MM.1S (cell line): ENCODE measurements at regions not wholly inside any gene's neighbourhood (a gene's known extent, or its start where the extent isn't known, plus 50 kb on each side); places are given as distances from the start of the nearest gene placed in this dataset.

Experiments
- DNase-seq: peaks from one replicate; pipeline ENCODE4 v3.0.0-alpha.2; 2015
- H2AFZ ChIP-seq: fragments of 300-600 bp; sonication (generic); 2 replicates; pipeline ENCODE4 v1.6.0; 2016; ENCODE audit warnings: antibody characterized with exemption, low read length
- H3F3A ChIP-seq: fragments of 300-600 bp; sonication (generic); 2 replicates; pipeline ENCODE4 v1.6.1; 2016; ENCODE audit warnings: mild to moderate bottlenecking, antibody characterized with exemption, low read length, moderate library complexity, mixed read lengths; ENCODE audit not compliant: insufficient read depth
- H3K27ac ChIP-seq: fragments of 300-600 bp; sonication (generic); 2 replicates; pipeline ENCODE4 v1.5.1; 2016; ENCODE audit warnings: mild to moderate bottlenecking, low read length
- H3K27me3 ChIP-seq: fragments of 300-600 bp; sonication (generic); replicated peaks from 2 replicates; pipeline ENCODE4 v1.6.0; 2016; ENCODE audit warnings: low read length; ENCODE audit not compliant: insufficient read depth
- H3K36me3 ChIP-seq: fragments of 300-600 bp; sonication (generic); replicated peaks from 2 replicates; pipeline ENCODE4 v1.6.1; 2016; ENCODE audit warnings: mild to moderate bottlenecking, low read length, mixed read lengths; ENCODE audit not compliant: insufficient read depth
- H3K4me1 ChIP-seq: fragments of 300-600 bp; sonication (generic); 2 replicates; pipeline ENCODE4 v1.6.1; 2016; ENCODE audit warnings: low read length, mixed read lengths
- H3K4me2 ChIP-seq: fragments of 300-600 bp; sonication (generic); 2 replicates; pipeline ENCODE4 v1.6.0; 2016; ENCODE audit warnings: low read depth, low read length
- H3K4me3 ChIP-seq: fragments of 300-600 bp; sonication (generic); 2 replicates; pipeline ENCODE4 v1.5.1; 2016; ENCODE audit warnings: low read length, mixed read lengths
- H3K79me2 ChIP-seq: fragments of 300-600 bp; sonication (generic); 2 replicates; pipeline ENCODE4 v1.6.1; 2016; ENCODE audit warnings: mixed run types, low read length, mixed read lengths
- H3K9ac ChIP-seq: fragments of 300-600 bp; sonication (generic); 2 replicates; pipeline ENCODE4 v1.6.1; 2016; ENCODE audit warnings: low read length, mixed read lengths
- H3K9me2 ChIP-seq: fragments of 300-600 bp; sonication (generic); replicated peaks from 2 replicates; pipeline ENCODE4 v1.6.1; 2016; ENCODE audit warnings: mild to moderate bottlenecking, low read length, mixed read lengths; ENCODE audit not compliant: insufficient read depth
- H3K9me3 ChIP-seq: fragments of 300-600 bp; sonication (generic); replicated peaks from 2 replicates; pipeline ENCODE4 v1.6.1; 2016; ENCODE audit warnings: mild to moderate bottlenecking, low read length, mixed read lengths; ENCODE audit not compliant: insufficient read depth
- H4K20me1 ChIP-seq: fragments of 300-600 bp; sonication (generic); 2 replicates; pipeline ENCODE4 v1.6.1; 2016; ENCODE audit warnings: mild to moderate bottlenecking, low read length, moderate library complexity, mixed read lengths; ENCODE audit not compliant: insufficient read depth
- EZH2 ChIP-seq: fragments of 300-600 bp; sonication (generic); optimal IDR thresholded peaks from 2 replicates; pipeline ENCODE3; 2017; ENCODE audit warnings: low read depth, mild to moderate bottlenecking, antibody characterized with exemption, low read length, mixed read lengths
- EZH2phosphoT487 ChIP-seq: fragments of 300-600 bp; sonication (generic); IDR thresholded peaks from 2 replicates; pipeline ENCODE4 v1.6.1; 2018; ENCODE audit warnings: antibody characterized with exemption, low read length
- TF ChIP-seq, protein P1 (sequence below): fragments of 300-600 bp; sonication (generic); IDR thresholded peaks from 2 replicates; pipeline ENCODE4 v1.5.1; 2016; ENCODE audit warnings: antibody characterized with exemption, low read length, mixed read lengths

DNA sequence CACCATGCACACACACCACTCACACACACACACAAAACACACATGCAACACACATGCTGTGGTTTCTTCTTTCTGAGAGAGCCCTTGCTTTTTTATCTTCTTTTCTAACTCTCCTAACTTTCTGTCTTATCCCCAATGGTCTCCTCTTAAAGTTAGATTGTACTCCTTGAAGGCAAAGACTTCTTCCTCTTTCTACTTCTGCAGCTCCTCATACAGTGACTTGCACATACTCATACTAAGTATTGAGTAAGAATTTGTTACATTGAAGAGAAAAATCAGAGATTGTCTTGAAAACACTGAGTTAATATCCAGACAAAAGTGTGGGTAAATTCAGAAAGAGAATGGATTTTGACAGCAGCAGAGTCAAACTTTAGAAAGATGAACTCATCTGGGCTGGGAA, 64.4 kb downstream of the GTPBP8 start:
- Histone ChIP-seq H3K27ac (no peak overlapping the region), H4K20me1 (no peaks in the 10 kb centered on the region), H3F3A (no peaks in the 10 kb centered on the region), H3K4me1 (peaks cover 5% of the 10 kb centered on the region; the same call in 1 of the 2 replicates), H3K27me3 (no peaks in the 10 kb centered on the region), H3K79me2 (no peaks in the 10 kb centered on the region), H3K9ac (no peak overlapping the region), H3K9me3 (no peaks in the 10 kb centered on the region), H2AFZ (no peak overlapping the region), H3K4me3 (no peak overlapping the region), H3K36me3 (no peaks in the 10 kb centered on the region), H3K9me2 (no peaks in the 10 kb centered on the region), H3K4me2 (no peak overlapping the region)
- TF ChIP-seq EZH2 (no peak), EZH2phosphoT487 (no peak)
- TF ChIP-seq, protein P1, sequence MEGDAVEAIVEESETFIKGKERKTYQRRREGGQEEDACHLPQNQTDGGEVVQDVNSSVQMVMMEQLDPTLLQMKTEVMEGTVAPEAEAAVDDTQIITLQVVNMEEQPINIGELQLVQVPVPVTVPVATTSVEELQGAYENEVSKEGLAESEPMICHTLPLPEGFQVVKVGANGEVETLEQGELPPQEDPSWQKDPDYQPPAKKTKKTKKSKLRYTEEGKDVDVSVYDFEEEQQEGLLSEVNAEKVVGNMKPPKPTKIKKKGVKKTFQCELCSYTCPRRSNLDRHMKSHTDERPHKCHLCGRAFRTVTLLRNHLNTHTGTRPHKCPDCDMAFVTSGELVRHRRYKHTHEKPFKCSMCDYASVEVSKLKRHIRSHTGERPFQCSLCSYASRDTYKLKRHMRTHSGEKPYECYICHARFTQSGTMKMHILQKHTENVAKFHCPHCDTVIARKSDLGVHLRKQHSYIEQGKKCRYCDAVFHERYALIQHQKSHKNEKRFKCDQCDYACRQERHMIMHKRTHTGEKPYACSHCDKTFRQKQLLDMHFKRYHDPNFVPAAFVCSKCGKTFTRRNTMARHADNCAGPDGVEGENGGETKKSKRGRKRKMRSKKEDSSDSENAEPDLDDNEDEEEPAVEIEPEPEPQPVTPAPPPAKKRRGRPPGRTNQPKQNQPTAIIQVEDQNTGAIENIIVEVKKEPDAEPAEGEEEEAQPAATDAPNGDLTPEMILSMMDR: no peak
- DNase-seq: no peak

DNA sequence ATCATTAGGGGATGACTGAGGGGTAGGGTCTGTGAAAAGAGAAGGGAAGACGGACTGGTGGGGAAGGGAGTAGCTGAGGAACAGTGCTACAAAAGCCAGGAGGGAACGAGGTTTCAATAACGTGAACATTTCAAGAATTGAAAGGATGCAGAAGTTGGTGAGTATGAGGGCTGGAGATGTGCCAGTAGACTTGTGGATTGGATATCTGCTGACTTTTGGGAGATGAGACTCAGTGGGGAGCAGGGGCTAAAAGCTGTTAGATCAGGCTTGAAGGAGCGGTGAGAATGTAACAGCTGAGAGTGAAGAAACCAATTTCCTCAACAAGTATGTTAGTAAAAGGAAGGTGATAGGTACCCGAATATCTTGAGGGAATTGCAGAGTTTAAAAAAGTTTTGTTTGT, 65.2 kb downstream of the GTPBP8 start:
- no peaks in the 10 kb centered on the region for H3K9me3 ChIP-seq
- TF ChIP-seq, protein P1: no peak
- TF ChIP-seq EZH2phosphoT487 (no peak), EZH2 (no peak)
- no peaks in the 10 kb centered on the region for H3K27me3 ChIP-seq
- H3K9ac ChIP-seq: no peak overlapping the region
- H3K4me3 ChIP-seq: no peak overlapping the region
- DNase-seq: no peak
- no peak overlapping the region for H2AFZ ChIP-seq
- no peaks in the 10 kb centered on the region for H3F3A ChIP-seq
- no peaks in the 10 kb centered on the region for H4K20me1 ChIP-seq
- no peaks in the 10 kb centered on the region for H3K9me2 ChIP-seq
- peaks cover 5% of the 10 kb centered on the region; the same call in 1 of the 2 replicates for H3K4me1 ChIP-seq
- H3K36me3 ChIP-seq: no peaks in the 10 kb centered on the region
- H3K4me2 ChIP-seq: no peak overlapping the region
- no peak overlapping the region for H3K27ac ChIP-seq
- H3K79me2 ChIP-seq: no peaks in the 10 kb centered on the region

DNA sequence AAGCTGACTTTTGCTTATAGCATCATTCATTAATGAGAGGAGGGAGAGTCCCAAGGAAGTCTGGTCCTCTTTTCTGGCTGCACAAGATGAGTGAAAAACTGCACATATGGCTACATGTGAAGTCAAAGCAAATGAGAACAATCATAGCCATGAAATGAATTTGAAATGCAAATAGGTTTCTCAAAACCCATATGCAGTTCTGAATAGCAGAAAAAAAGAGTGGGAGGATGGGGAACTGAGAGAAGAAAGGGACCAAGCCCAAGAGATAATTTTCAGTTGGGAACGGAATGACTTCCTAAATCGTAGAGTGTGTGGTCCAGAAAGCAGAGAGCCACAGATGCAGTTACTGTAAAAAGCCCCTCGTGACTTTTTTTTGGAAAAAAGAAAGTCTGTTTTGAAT, 66.3 kb downstream of the GTPBP8 start:
- DNase-seq: no peak
- Histone ChIP-seq H3K4me3 (no peak overlapping the region), H3K27me3 (no peaks in the 10 kb centered on the region), H3K9me2 (no peaks in the 10 kb centered on the region), H3K27ac (no peak overlapping the region), H3K36me3 (no peaks in the 10 kb centered on the region), H3F3A (no peaks in the 10 kb centered on the region), H3K4me2 (no peak overlapping the region), H3K4me1 (no peaks in the 10 kb centered on the region), H3K79me2 (no peaks in the 10 kb centered on the region), H2AFZ (no peak overlapping the region), H3K9ac (no peak overlapping the region), H4K20me1 (no peaks in the 10 kb centered on the region), H3K9me3 (no peaks in the 10 kb centered on the region)
- TF ChIP-seq EZH2phosphoT487 (no peak), EZH2 (no peak)
- TF ChIP-seq, protein P1: no peak

DNA sequence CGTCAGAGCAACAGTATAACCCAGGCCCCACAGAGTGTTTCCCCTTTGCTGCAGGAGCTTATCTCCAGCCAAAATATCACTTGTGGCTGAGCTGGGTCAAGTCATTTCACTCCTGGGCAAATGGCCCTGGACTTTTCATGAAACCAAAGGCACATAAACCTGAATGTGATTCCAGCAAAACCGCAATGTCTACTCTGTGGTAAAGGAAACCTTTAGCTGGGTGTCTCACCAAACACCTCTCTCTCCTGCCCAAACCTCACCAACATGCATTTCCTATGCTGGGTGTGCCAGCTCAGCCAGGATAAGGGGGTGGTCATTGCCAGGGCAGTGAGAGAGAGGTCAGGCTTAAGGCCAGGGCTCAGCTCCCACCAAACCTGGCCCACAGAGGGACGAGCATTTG, 67.4 kb downstream of the GTPBP8 start:
- Histone ChIP-seq H3K9me2 (no peaks in the 10 kb centered on the region), H3K4me1 (no peaks in the 10 kb centered on the region), H2AFZ (no peak overlapping the region), H3K27me3 (no peaks in the 10 kb centered on the region), H3K9ac (no peak overlapping the region), H3K4me2 (no peak overlapping the region), H3K36me3 (no peaks in the 10 kb centered on the region), H3F3A (no peaks in the 10 kb centered on the region), H3K4me3 (no peak overlapping the region), H3K79me2 (no peaks in the 10 kb centered on the region), H3K27ac (no peak overlapping the region), H3K9me3 (no peaks in the 10 kb centered on the region), H4K20me1 (no peaks in the 10 kb centered on the region)
- DNase-seq: no peak
- TF ChIP-seq, protein P1: no peak
- TF ChIP-seq EZH2 (no peak), EZH2phosphoT487 (no peak)
